GM10248 (cell line): ENCODE measurements at regions not wholly inside any gene's neighbourhood (a gene's known extent, or its start where the extent isn't known, plus 50 kb on each side); places are given as distances from the start of the nearest gene placed in this dataset.
A peak's percentile ranks its signal among the peaks of the same experiment; 100 is the strongest.
"Not testable (repeated sequence)": the region's sequence is repeated elsewhere in the genome, so short reads cannot be mapped to it uniquely, and the experiment has no call there.

ENCODE experiments used
- CTCF ChIA-PET: fragments of 300-600 bp; sonication (Branson Sonifier 250); formaldehyde crosslinking; extraction: SDS; loops from one replicate; lab custom pipeline; 2021; ENCODE audit warnings: antibody characterized with exemption; lab: Yijun Ruan, JAX
- POLR2A ChIA-PET: fragments of 350-650 bp; sonication (Branson Sonifier 250); formaldehyde crosslinking; extraction: SDS; loops from one replicate; lab custom pipeline; 2020; ENCODE audit warnings: antibody characterized with exemption; lab: Yijun Ruan, JAX
- DNase-seq: peaks from one replicate; pipeline ENCODE4 v3.0.0; 2012; ENCODE audit errors: extremely low spot score
- CTCF ChIP-seq: IDR thresholded peaks from 2 replicates; pipeline ENCODE4 v1.5.1; 2012; ENCODE audit warnings: mild to moderate bottlenecking, low read depth; ENCODE audit errors: extremely low read depth, missing control alignments, control extremely low read depth

GRCh38 chr14:106094654-106095189, 568.3 kb downstream of the TMEM121 start:
- ChIA-PET CTCF (no interaction called here), POLR2A (no interaction called here)
- TF ChIP-seq CTCF, result no peak
- DNase-seq, result peak; percentile 59

- no peak for TF ChIP-seq CTCF
- no peak for DNase-seq
- POLR2A ChIA-PET, result no interaction called here
- CTCF ChIA-PET, result no interaction called here
Measured at GRCh38 chr14:106107703-106108102, 581.3 kb downstream of the TMEM121 start.

- ChIA-PET CTCF (no interaction called here), POLR2A (no interaction called here)
- DNase-seq, result no peak
- no peak for TF ChIP-seq CTCF
Measured at GRCh38 chr14:106109337-106109736, 583.0 kb downstream of the TMEM121 start.

- POLR2A ChIA-PET, result no interaction called here
- no peak for DNase-seq
- TF ChIP-seq CTCF, result no peak
- CTCF ChIA-PET, result interaction anchor here (1.0 to 1.8 kb wide), 4 partner anchors 11 to 423 kb away, joined by 3 to 7 read pairs (median 4); no protein-coding TSS in a partner anchor
Measured at GRCh38 chr14:106115401-106115800, 589.0 kb downstream of the TMEM121 start.

- POLR2A ChIA-PET, DNase-seq: not testable (repeated sequence)
Measured at GRCh38 chr14:106116339-106116930, 590.1 kb downstream of the TMEM121 start.

GRCh38 chr14:106120101-106120500, 593.7 kb downstream of the TMEM121 start:
- ChIA-PET POLR2A (no interaction called here), CTCF (no interaction called here)
- TF ChIP-seq CTCF, result no peak
- no peak for DNase-seq

More at GRCh38 chr14:106116339-106116930, 590.1 kb downstream of the TMEM121 start:
- CTCF ChIA-PET, result interaction anchor here (1.4 to 1.8 kb wide), 2 partner anchors 35 to 422 kb away, joined by 4 to 7 read pairs; no protein-coding TSS in a partner anchor

GRCh38 chr14:106129274-106129673, 602.9 kb downstream of the TMEM121 start:
- TF ChIP-seq CTCF, result peak; percentile 13
- ChIA-PET CTCF (no interaction called here), POLR2A (no interaction called here)
- DNase-seq, result no peak

- POLR2A ChIA-PET, result not testable (repeated sequence)
Measured at GRCh38 chr14:106129904-106130661, 603.7 kb downstream of the TMEM121 start.

GRCh38 chr14:106133126-106133525, 606.7 kb downstream of the TMEM121 start:
- POLR2A ChIA-PET, DNase-seq, CTCF ChIA-PET: not testable (repeated sequence)

More at GRCh38 chr14:106129904-106130661, 603.7 kb downstream of the TMEM121 start:
- CTCF ChIA-PET, DNase-seq: not testable (repeated sequence)
